ENCODE measurements at regions not wholly inside any gene's neighbourhood (a gene's known extent, or its start where the extent isn't known, plus 50 kb on each side); places are given as distances from the start of the nearest gene placed in this dataset.

- Mint-ChIP-seq H3K4me1 (peaks cover 4% of the 10 kb centered on the region), H3K27me3 (peaks cover 36% of the 10 kb centered on the region), H3K9me3 (no peaks in the 10 kb centered on the region), H3K36me3 (ENCODE audit: low read depth) (no peaks in the 10 kb centered on the region), H3K27ac (no peak overlapping the region), H3K4me3 (no peak overlapping the region)
- CTCF ChIA-PET = interaction anchor here (3.2 to 3.9 kb wide), 2 partner anchors 7 to 50 kb away, joined by 17 to 53 read pairs; no protein-coding TSS in a partner anchor
- no peak for DNase-seq
- POLR2A ChIA-PET = no interaction called here
Observed at GRCh38 chr14:106823552-106823951, 1297.2 kb downstream of the TMEM121 start.

GRCh38 chr14:106826833-106827369 lies 1300.5 kb downstream of the TMEM121 start:
- no peaks in the 10 kb centered on the region for H3K4me1 Mint-ChIP-seq
- peaks cover 3% of the 10 kb centered on the region for H3K9me3 Mint-ChIP-seq
- peaks cover 37% of the 10 kb centered on the region for H3K27me3 Mint-ChIP-seq
- POLR2A ChIA-PET = no interaction called here
- CTCF ChIA-PET = interaction anchor here (1.8 kb wide), 1 partner anchor 46 kb away, joined by 5 read pairs; no protein-coding TSS in a partner anchor
- no peak overlapping the region for H3K27ac Mint-ChIP-seq
- DNase-seq = no peak
- no peak overlapping the region for H3K4me3 Mint-ChIP-seq
- no peaks in the 10 kb centered on the region for H3K36me3 Mint-ChIP-seq (ENCODE audit: low read depth)

- Mint-ChIP-seq H3K9me3 (peaks cover 3% of the 10 kb centered on the region), H3K36me3 (ENCODE audit: low read depth) (no peaks in the 10 kb centered on the region), H3K27ac (no peak overlapping the region), H3K27me3 (peaks cover 40% of the 10 kb centered on the region), H3K4me1 (no peaks in the 10 kb centered on the region), H3K4me3 (no peak overlapping the region)
- CTCF ChIA-PET = interaction anchor here (0.7 to 3.3 kb wide), 37 partner anchors 10 to 1845 kb away, joined by 3 to 85 read pairs (median 9); no protein-coding TSS in a partner anchor
- peak; percentile 62 for DNase-seq
- POLR2A ChIA-PET = no interaction called here
Observed at GRCh38 chr14:106831322-106831720, 1304.9 kb downstream of the TMEM121 start.

GRCh38 chr14:106837870-106838269 lies 1311.5 kb downstream of the TMEM121 start:
- Mint-ChIP-seq H3K36me3 (ENCODE audit: low read depth) (no peaks in the 10 kb centered on the region), H3K27me3 (peaks cover 37% of the 10 kb centered on the region), H3K9me3 (no peaks in the 10 kb centered on the region), H3K27ac (no peak overlapping the region), H3K4me3 (no peak overlapping the region), H3K4me1 (no peaks in the 10 kb centered on the region)
- CTCF ChIA-PET = interaction anchor here (0.9 to 6.8 kb wide), 3 partner anchors 6 to 175 kb away, joined by 3 to 85 read pairs (median 15); no protein-coding TSS in a partner anchor
- no peak for DNase-seq
- POLR2A ChIA-PET = interaction anchor here (0.6 kb wide), 1 partner anchor 27 kb away, joined by 3 read pairs; no protein-coding TSS in a partner anchor

GRCh38 chr14:106838991-106839769 lies 1312.8 kb downstream of the TMEM121 start:
- Mint-ChIP-seq H3K4me3 (no peak overlapping the region), H3K36me3 (ENCODE audit: low read depth) (no peaks in the 10 kb centered on the region), H3K27ac (no peak overlapping the region), H3K4me1 (peaks cover 6% of the 10 kb centered on the region), H3K9me3 (no peaks in the 10 kb centered on the region), H3K27me3 (peaks cover 38% of the 10 kb centered on the region)
- POLR2A ChIA-PET = no interaction called here
- DNase-seq = no peak
- CTCF ChIA-PET = interaction anchor here (1.5 to 6.8 kb wide), 3 partner anchors 7 to 34 kb away, joined by 3 to 85 read pairs (median 15); no protein-coding TSS in a partner anchor

GRCh38 chr14:106840258-106840657 lies 1313.9 kb downstream of the TMEM121 start:
- Mint-ChIP-seq H3K36me3 (ENCODE audit: low read depth) (no peaks in the 10 kb centered on the region), H3K4me1 (peaks cover 11% of the 10 kb centered on the region), H3K9me3 (no peaks in the 10 kb centered on the region), H3K4me3 (no peak overlapping the region), H3K27ac (no peak overlapping the region), H3K27me3 (peaks cover 39% of the 10 kb centered on the region)
- POLR2A ChIA-PET = no interaction called here
- CTCF ChIA-PET = interaction anchor here (1.2 to 6.8 kb wide), 5 partner anchors 9 to 50 kb away, joined by 3 to 85 read pairs (median 5); no protein-coding TSS in a partner anchor
- DNase-seq = no peak

GRCh38 chr14:106840991-106841390 lies 1314.6 kb downstream of the TMEM121 start:
- DNase-seq = no peak
- H3K4me3 Mint-ChIP-seq = no peak overlapping the region
- peaks cover 14% of the 10 kb centered on the region for H3K4me1 Mint-ChIP-seq
- H3K27ac Mint-ChIP-seq = no peak overlapping the region
- no peaks in the 10 kb centered on the region for H3K36me3 Mint-ChIP-seq (ENCODE audit: low read depth)
- POLR2A ChIA-PET = no interaction called here
- CTCF ChIA-PET = interaction anchor here (1.2 to 6.8 kb wide), 5 partner anchors 9 to 51 kb away, joined by 3 to 85 read pairs (median 5); no protein-coding TSS in a partner anchor
- peaks cover 39% of the 10 kb centered on the region for H3K27me3 Mint-ChIP-seq
- H3K9me3 Mint-ChIP-seq = no peaks in the 10 kb centered on the region

- H3K27ac Mint-ChIP-seq = no peak overlapping the region
- H3K4me3 Mint-ChIP-seq = no peak overlapping the region
- no peaks in the 10 kb centered on the region for H3K9me3 Mint-ChIP-seq
- ChIA-PET CTCF (interaction anchor here (1.2 to 6.8 kb wide), 3 partner anchors 10 to 52 kb away, joined by 5 to 85 read pairs (median 5); no protein-coding TSS in a partner anchor), POLR2A (no interaction called here)
- H3K36me3 Mint-ChIP-seq (ENCODE audit: low read depth) = no peaks in the 10 kb centered on the region
- peaks cover 14% of the 10 kb centered on the region for H3K4me1 Mint-ChIP-seq
- H3K27me3 Mint-ChIP-seq = peaks cover 43% of the 10 kb centered on the region
- no peak for DNase-seq
Observed at GRCh38 chr14:106841701-106842100, 1315.3 kb downstream of the TMEM121 start.

- Mint-ChIP-seq H3K4me1 (peaks cover 14% of the 10 kb centered on the region), H3K9me3 (no peaks in the 10 kb centered on the region), H3K36me3 (ENCODE audit: low read depth) (no peaks in the 10 kb centered on the region), H3K27ac (no peak overlapping the region), H3K4me3 (no peak overlapping the region), H3K27me3 (peaks cover 48% of the 10 kb centered on the region)
- ChIA-PET POLR2A (no interaction called here), CTCF (interaction anchor here (6.8 kb wide), 1 partner anchor 11 kb away, joined by 85 read pairs; no protein-coding TSS in a partner anchor)
- no peak for DNase-seq
Observed at GRCh38 chr14:106842687-106843086, 1316.3 kb downstream of the TMEM121 start.

- H3K27ac Mint-ChIP-seq = no peak overlapping the region
- no peaks in the 10 kb centered on the region for H3K9me3 Mint-ChIP-seq
- peaks cover 14% of the 10 kb centered on the region for H3K4me1 Mint-ChIP-seq
- DNase-seq = no peak
- peaks cover 55% of the 10 kb centered on the region for H3K27me3 Mint-ChIP-seq
- CTCF ChIA-PET = interaction anchor here (1.0 to 6.8 kb wide), 3 partner anchors 12 to 30 kb away, joined by 3 to 85 read pairs (median 13); no protein-coding TSS in a partner anchor
- peak overlapping the region; percentile 84 for H3K4me3 Mint-ChIP-seq
- no peaks in the 10 kb centered on the region for H3K36me3 Mint-ChIP-seq (ENCODE audit: low read depth)
- POLR2A ChIA-PET = interaction anchor here (1.5 kb wide), 1 partner anchor 27 kb away, joined by 3 read pairs; no protein-coding TSS in a partner anchor
Observed at GRCh38 chr14:106843386-106843785, 1317.0 kb downstream of the TMEM121 start.

- POLR2A ChIA-PET = interaction anchor here (1.5 kb wide), 1 partner anchor 27 kb away, joined by 3 read pairs; no protein-coding TSS in a partner anchor
- no peaks in the 10 kb centered on the region for H3K36me3 Mint-ChIP-seq (ENCODE audit: low read depth)
Observed at GRCh38 chr14:106843951-106844483, 1317.6 kb downstream of the TMEM121 start.

GRCh38 chr14:106844608-106845285 lies 1318.4 kb downstream of the TMEM121 start:
- POLR2A ChIA-PET = interaction anchor here (1.5 kb wide), 1 partner anchor 26 kb away, joined by 3 read pairs; no protein-coding TSS in a partner anchor
- Mint-ChIP-seq H3K9me3 (no peaks in the 10 kb centered on the region), H3K27me3 (peaks cover 63% of the 10 kb centered on the region), H3K36me3 (ENCODE audit: low read depth) (no peaks in the 10 kb centered on the region), H3K4me3 (peak overlapping the region; percentile 84), H3K4me1 (peaks cover 14% of the 10 kb centered on the region), H3K27ac (no peak overlapping the region)
- CTCF ChIA-PET = interaction anchor here (1.0 to 6.8 kb wide), 3 partner anchors 13 to 28 kb away, joined by 3 to 85 read pairs (median 13); no protein-coding TSS in a partner anchor
- DNase-seq = peak; percentile 57

More at GRCh38 chr14:106843951-106844483, 1317.6 kb downstream of the TMEM121 start:
- Mint-ChIP-seq H3K27ac (no peak overlapping the region), H3K9me3 (no peaks in the 10 kb centered on the region), H3K27me3 (peaks cover 60% of the 10 kb centered on the region), H3K4me3 (peak overlapping the region; percentile 84), H3K4me1 (peaks cover 14% of the 10 kb centered on the region)
- CTCF ChIA-PET = interaction anchor here (1.0 to 6.8 kb wide), 3 partner anchors 12 to 29 kb away, joined by 3 to 85 read pairs (median 13); no protein-coding TSS in a partner anchor
- peak; percentile 35 for DNase-seq
